ENCODE measurements at regions not wholly inside any gene's neighbourhood (a gene's known extent, or its start where the extent isn't known, plus 50 kb on each side); places are given as distances from the start of the nearest gene placed in this dataset.

DNA sequence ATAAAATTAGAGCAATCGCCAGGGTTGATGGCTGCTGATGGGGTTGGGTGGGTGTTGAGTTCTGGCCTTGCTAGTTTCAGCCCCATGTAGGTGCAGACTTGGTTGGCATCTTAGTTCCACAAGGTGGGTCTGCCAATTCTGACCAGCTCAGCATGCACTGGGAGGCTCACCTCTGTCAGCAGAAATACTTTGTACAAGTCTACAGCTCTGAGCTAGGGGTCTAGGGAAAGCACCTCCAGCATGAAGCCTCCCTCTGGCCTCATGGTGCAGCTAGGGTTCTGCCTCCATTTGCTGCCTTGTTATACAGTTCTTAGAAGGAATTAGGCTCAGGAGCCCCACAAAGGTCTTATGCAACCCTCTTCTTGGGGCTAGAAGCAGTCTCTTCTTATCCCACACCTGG lies 278.9 kb upstream of the HDAC4 start:
- TF ChIP-seq, protein P1, sequence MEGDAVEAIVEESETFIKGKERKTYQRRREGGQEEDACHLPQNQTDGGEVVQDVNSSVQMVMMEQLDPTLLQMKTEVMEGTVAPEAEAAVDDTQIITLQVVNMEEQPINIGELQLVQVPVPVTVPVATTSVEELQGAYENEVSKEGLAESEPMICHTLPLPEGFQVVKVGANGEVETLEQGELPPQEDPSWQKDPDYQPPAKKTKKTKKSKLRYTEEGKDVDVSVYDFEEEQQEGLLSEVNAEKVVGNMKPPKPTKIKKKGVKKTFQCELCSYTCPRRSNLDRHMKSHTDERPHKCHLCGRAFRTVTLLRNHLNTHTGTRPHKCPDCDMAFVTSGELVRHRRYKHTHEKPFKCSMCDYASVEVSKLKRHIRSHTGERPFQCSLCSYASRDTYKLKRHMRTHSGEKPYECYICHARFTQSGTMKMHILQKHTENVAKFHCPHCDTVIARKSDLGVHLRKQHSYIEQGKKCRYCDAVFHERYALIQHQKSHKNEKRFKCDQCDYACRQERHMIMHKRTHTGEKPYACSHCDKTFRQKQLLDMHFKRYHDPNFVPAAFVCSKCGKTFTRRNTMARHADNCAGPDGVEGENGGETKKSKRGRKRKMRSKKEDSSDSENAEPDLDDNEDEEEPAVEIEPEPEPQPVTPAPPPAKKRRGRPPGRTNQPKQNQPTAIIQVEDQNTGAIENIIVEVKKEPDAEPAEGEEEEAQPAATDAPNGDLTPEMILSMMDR (IDR thresholded peaks at IDR 0.05; ENCODE audit: unreplicated experiment), result no peak
- Mint-ChIP-seq H3K9me3 (ENCODE audit: unreplicated experiment) (no peaks in the 10 kb centered on the region), H3K4me3 (ENCODE audit: unreplicated experiment) (no peak overlapping the region), H3K27me3 (ENCODE audit: insufficient read depth, unreplicated experiment) (peaks cover 81% of the 10 kb centered on the region), H3K4me1 (ENCODE audit: insufficient read depth, unreplicated experiment) (no peaks in the 10 kb centered on the region), H3K36me3 (ENCODE audit: insufficient read depth, unreplicated experiment) (no peaks in the 10 kb centered on the region), H3K27ac (ENCODE audit: low read depth, unreplicated experiment) (no peak overlapping the region)
- intact Hi-C loops (cut with micrococcal nuclease), result no loop called here
- CTCF ChIA-PET, result no interaction called here
- BruUV-seq (replicated peaks), result no TSS peak
- no peak for DNase-seq (ENCODE audit: unreplicated experiment)
- POLR2A ChIA-PET, result interaction anchor here (0.9 kb wide), 1 partner anchor 10 kb away, joined by 4 read pairs; no protein-coding TSS in a partner anchor

DNA sequence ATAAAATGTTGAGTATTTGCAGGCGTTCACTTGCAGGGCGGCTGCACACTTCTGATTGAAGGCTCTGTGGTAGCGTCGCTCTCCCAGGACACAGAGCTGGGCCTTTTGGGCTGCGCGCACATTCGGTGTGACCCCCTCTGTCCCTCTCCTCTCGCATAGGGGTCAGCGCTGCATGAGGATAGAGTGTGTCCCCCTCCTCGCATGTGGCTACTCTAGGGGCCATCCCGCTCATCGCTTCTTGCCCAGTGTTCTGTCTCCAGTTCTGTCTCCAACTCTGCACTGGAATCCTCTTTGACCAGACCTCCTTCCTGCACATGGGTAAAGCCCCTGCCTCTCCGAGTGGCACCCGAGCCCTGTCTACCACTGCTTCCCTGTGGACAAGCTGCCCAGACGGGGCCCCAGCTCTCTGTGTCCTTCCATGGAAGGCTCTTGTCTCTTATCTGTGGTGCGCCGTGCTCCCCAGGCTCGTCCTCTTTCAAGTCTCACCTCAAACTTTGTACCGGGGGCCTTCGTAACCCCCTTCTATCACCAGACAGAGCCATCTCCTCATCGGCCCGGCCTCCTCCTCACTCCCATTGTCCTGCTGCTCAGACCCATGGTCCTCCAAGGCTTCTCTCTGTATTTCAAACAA lies 278.0 kb upstream of the HDAC4 start:
- Mint-ChIP-seq H3K4me1 (ENCODE audit: insufficient read depth, unreplicated experiment) (no peaks in the 10 kb centered on the region), H3K9me3 (ENCODE audit: unreplicated experiment) (no peaks in the 10 kb centered on the region), H3K4me3 (ENCODE audit: unreplicated experiment) (no peak overlapping the region), H3K36me3 (ENCODE audit: insufficient read depth, unreplicated experiment) (no peaks in the 10 kb centered on the region), H3K27ac (ENCODE audit: low read depth, unreplicated experiment) (no peak overlapping the region), H3K27me3 (ENCODE audit: insufficient read depth, unreplicated experiment) (peaks cover 81% of the 10 kb centered on the region)
- ChIA-PET POLR2A (interaction anchor here (0.9 kb wide), 1 partner anchor 9 kb away, joined by 4 read pairs; no protein-coding TSS in a partner anchor), CTCF (interaction anchor here (0.6 kb wide), 1 partner anchor 221 kb away, joined by 3 read pairs; no protein-coding TSS in a partner anchor)
- BruUV-seq (replicated peaks), result no TSS peak
- no peak for DNase-seq (ENCODE audit: unreplicated experiment)
- intact Hi-C loops (cut with micrococcal nuclease), result no loop called here
- TF ChIP-seq, protein P1 (IDR thresholded peaks at IDR 0.05; ENCODE audit: unreplicated experiment), result no peak

DNA sequence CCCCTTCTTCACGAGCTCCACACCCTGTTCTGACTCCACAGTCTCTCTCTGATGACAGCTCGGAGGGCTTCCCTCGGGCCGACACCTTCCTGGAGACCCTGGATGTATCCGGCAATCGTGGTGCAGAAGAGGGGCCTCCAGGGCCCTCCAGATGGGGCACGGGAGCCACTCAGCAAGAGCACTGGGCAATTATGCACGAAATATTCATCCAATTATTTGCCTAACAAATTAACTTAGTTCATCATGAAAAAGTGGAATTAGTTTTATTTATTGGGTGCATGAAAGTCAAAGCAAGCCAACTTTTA lies 277.3 kb upstream of the HDAC4 start:
- no peak overlapping the region for H3K27ac Mint-ChIP-seq (ENCODE audit: low read depth, unreplicated experiment)
- BruUV-seq (replicated peaks), result no TSS peak
- no peaks in the 10 kb centered on the region for H3K9me3 Mint-ChIP-seq (ENCODE audit: unreplicated experiment)
- ChIA-PET POLR2A (no interaction called here), CTCF (interaction anchor here (0.5 kb wide), 1 partner anchor 81 kb away, joined by 3 read pairs; no protein-coding TSS in a partner anchor)
- H3K4me3 Mint-ChIP-seq (ENCODE audit: unreplicated experiment), result no peak overlapping the region
- no peak for DNase-seq (ENCODE audit: unreplicated experiment)
- H3K36me3 Mint-ChIP-seq (ENCODE audit: insufficient read depth, unreplicated experiment), result no peaks in the 10 kb centered on the region
- peaks cover 78% of the 10 kb centered on the region for H3K27me3 Mint-ChIP-seq (ENCODE audit: insufficient read depth, unreplicated experiment)
- intact Hi-C loops (cut with micrococcal nuclease), result no loop called here
- H3K4me1 Mint-ChIP-seq (ENCODE audit: insufficient read depth, unreplicated experiment), result no peaks in the 10 kb centered on the region
- TF ChIP-seq, protein P1 (IDR thresholded peaks at IDR 0.05; ENCODE audit: unreplicated experiment), result no peak

DNA sequence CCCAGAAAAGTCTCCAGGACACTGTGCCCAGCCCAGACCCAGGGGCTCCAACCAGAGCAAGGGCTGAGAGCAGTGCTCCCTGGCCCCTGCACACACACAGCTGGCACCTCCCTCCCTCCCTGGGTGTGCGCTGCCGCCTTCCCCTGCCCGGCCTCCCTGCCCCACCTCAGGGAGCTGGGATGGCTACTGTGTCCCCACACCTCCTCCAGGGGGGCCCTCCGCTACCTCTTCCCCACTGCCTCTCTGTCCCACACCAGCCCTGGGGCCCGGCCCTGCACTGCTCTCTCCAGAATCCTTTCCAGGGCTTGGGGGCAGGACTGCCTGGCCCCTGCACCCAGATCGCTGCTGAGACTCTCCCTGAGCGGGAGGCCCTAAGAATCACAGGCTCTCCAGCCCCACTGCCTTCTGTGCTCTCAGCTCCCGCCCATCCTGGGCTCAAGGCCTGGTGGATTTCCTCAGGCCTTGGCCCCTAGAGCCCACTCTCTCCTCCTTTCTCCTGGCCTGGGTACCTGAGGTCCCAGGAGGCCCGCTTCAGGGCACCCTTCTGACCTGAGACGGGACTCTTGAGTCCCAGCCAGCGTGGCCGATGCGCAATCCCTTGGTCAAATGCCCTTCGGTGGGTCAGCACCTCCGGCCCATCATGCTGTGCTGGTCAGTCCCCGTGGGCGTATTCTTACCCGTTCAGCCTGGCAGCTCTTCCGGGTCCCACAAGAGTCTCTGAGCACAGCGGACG lies 276.8 kb upstream of the HDAC4 start:
- peaks cover 72% of the 10 kb centered on the region for H3K27me3 Mint-ChIP-seq (ENCODE audit: insufficient read depth, unreplicated experiment)
- ChIA-PET POLR2A (no interaction called here), CTCF (interaction anchor here (0.5 kb wide), 1 partner anchor 81 kb away, joined by 3 read pairs; no protein-coding TSS in a partner anchor)
- intact Hi-C loops (cut with micrococcal nuclease), result no loop called here
- no peaks in the 10 kb centered on the region for H3K4me1 Mint-ChIP-seq (ENCODE audit: insufficient read depth, unreplicated experiment)
- TF ChIP-seq, protein P1 (IDR thresholded peaks at IDR 0.05; ENCODE audit: unreplicated experiment), result no peak
- no peak for DNase-seq (ENCODE audit: unreplicated experiment)
- no peaks in the 10 kb centered on the region for H3K9me3 Mint-ChIP-seq (ENCODE audit: unreplicated experiment)
- H3K36me3 Mint-ChIP-seq (ENCODE audit: insufficient read depth, unreplicated experiment), result no peaks in the 10 kb centered on the region
- no TSS peak for BruUV-seq (replicated peaks)
- H3K27ac Mint-ChIP-seq (ENCODE audit: low read depth, unreplicated experiment), result no peak overlapping the region
- no peak overlapping the region for H3K4me3 Mint-ChIP-seq (ENCODE audit: unreplicated experiment)

All from MCF 10A (cell line).